ENCODE measurements at regions not wholly inside any gene's neighbourhood (a gene's known extent, or its start where the extent isn't known, plus 50 kb on each side); places are given as distances from the start of the nearest gene placed in this dataset.
A peak's percentile ranks its signal among the peaks of the same experiment; 100 is the strongest.

DNA sequence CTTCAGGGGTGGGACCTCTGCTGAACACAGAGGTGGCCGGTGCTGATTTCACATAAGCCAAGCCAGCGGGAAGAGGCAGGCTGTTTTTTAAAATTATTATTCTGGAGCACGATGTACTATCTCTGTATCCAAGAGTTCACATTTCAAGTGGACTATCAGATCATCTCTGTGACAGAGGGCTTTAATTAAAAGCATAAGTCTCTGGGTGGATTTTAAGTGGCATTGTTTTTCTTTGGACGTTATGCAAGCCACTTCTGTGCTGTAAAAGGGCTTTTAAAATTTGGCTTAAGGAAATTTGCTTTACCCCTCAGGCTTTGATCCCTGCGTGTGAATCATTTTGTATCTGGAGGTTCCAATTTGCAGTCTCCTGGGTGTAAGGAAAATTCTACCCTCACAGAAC is 124.7 kb downstream of the PALM2AKAP2 start:
- Histone ChIP-seq H3K27ac (no peak overlapping the region), H3K36me3 (no peaks in the 10 kb centered on the region), H3K4me3 (no peak overlapping the region), H3K27me3 (no peaks in the 10 kb centered on the region), H3K4me1 (peaks cover 0 to 13% (median 0%) of the 10 kb centered on the region in 4 donors), H3K9me3 (no peaks in the 10 kb centered on the region)
- DNase-seq, result no peak
- no peak for TF ChIP-seq POLR2A (IDR thresholded peaks at IDR 0.05)
- TF ChIP-seq, protein P1, sequence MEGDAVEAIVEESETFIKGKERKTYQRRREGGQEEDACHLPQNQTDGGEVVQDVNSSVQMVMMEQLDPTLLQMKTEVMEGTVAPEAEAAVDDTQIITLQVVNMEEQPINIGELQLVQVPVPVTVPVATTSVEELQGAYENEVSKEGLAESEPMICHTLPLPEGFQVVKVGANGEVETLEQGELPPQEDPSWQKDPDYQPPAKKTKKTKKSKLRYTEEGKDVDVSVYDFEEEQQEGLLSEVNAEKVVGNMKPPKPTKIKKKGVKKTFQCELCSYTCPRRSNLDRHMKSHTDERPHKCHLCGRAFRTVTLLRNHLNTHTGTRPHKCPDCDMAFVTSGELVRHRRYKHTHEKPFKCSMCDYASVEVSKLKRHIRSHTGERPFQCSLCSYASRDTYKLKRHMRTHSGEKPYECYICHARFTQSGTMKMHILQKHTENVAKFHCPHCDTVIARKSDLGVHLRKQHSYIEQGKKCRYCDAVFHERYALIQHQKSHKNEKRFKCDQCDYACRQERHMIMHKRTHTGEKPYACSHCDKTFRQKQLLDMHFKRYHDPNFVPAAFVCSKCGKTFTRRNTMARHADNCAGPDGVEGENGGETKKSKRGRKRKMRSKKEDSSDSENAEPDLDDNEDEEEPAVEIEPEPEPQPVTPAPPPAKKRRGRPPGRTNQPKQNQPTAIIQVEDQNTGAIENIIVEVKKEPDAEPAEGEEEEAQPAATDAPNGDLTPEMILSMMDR (IDR thresholded peaks at IDR 0.05), result no peak

DNA sequence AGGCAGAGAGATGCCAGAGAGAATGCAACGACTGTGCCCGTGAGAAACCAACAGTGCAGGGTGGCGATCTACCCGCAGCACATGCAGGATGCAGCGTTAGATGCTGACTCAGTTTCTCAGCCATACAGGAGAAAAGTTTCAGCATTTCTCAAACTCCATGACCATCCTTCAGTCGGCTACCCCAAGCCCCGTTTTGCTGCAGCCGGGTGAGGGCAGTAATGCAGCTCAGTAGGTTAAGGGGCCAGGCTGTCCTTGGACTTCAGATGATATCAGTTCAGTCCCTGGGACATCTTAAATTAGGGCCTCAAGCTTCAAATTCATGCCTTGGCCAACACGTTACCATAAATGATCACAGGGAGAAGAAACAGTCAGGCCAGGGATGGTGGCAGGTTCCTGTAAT is 125.5 kb downstream of the PALM2AKAP2 start:
- no peaks in the 10 kb centered on the region for H3K36me3 ChIP-seq

DNA sequence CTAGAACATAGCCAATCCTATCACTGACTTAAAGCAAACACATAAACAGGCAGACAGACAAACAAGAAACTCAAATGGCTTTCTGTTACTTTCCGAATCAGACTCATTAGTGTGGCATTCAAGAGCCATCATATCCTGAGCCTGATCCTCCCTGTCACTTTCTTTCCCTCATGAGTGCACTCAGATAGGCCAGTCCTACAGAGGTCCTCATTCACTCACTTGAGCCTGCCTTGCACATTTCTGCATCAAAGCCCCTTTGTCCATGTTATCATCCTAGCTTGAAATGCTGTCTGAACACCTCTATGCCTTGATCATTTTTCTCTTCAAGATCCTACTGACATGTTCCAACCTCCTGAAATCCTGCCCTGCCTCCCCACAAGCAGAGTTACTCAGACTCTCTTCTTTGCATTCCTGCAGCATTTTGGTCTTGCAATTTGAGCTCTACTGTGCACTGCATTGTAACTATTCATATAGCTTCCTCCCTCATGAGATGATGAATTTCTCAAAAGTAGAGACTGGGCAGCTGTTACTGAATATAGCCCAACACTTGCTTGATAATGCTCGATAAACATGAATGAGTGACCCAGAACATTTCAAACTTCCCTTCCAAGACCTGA is 126.9 kb downstream of the PALM2AKAP2 start:
- H3K27ac ChIP-seq, result peak overlapping the region in 2 of 4 donors; percentile 4 to 67

More for the DNA sequence above, 125.5 kb downstream of the PALM2AKAP2 start:
- H3K4me3 ChIP-seq, result no peak overlapping the region
- no peaks in the 10 kb centered on the region for H3K9me3 ChIP-seq
- TF ChIP-seq, protein P1 (IDR thresholded peaks at IDR 0.05), result no peak
- no peak for TF ChIP-seq POLR2A (IDR thresholded peaks at IDR 0.05)
- no peaks in the 10 kb centered on the region for H3K27me3 ChIP-seq
- H3K27ac ChIP-seq, result no peak overlapping the region
- no peak for DNase-seq
- peaks cover 0 to 13% (median under 1%) of the 10 kb centered on the region in 4 donors for H3K4me1 ChIP-seq

DNA sequence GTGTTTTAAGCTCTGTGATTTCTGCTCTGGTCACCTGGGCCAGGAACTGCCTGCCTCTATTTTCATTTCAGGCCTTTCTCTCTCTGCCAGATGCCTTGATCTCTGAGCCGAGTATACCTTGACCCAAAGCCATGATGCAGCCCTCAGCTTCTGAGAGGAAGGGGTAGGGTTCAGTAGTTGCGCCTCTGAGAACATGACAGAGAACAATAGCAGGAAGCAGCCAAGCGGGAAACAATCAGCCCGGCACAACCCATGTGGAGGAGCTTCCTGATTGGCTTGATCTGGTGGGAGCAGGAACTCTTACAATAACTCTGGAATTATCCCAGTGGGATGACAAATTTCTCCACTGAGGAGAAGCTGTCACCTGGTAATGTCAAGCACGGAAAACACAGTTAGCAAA is 127.4 kb downstream of the PALM2AKAP2 start:
- H3K27ac ChIP-seq, result peak overlapping the region; percentile 4 to 67 (median 32)
- TF ChIP-seq POLR2A (IDR thresholded peaks at IDR 0.05), result no peak
- TF ChIP-seq, protein P1 (IDR thresholded peaks at IDR 0.05), result no peak

More for the DNA sequence above, 126.9 kb downstream of the PALM2AKAP2 start:
- TF ChIP-seq POLR2A (IDR thresholded peaks at IDR 0.05), result no peak
- TF ChIP-seq, protein P1 (IDR thresholded peaks at IDR 0.05), result peak in 1 of 6 experiments; percentile 5
- H3K4me1 ChIP-seq, result peaks cover 0 to 13% (median 6%) of the 10 kb centered on the region in 4 donors
- no peaks in the 10 kb centered on the region for H3K9me3 ChIP-seq
- H3K27me3 ChIP-seq, result no peaks in the 10 kb centered on the region
- no peak overlapping the region for H3K4me3 ChIP-seq
- DNase-seq, result no peak
- H3K36me3 ChIP-seq, result no peaks in the 10 kb centered on the region

DNA sequence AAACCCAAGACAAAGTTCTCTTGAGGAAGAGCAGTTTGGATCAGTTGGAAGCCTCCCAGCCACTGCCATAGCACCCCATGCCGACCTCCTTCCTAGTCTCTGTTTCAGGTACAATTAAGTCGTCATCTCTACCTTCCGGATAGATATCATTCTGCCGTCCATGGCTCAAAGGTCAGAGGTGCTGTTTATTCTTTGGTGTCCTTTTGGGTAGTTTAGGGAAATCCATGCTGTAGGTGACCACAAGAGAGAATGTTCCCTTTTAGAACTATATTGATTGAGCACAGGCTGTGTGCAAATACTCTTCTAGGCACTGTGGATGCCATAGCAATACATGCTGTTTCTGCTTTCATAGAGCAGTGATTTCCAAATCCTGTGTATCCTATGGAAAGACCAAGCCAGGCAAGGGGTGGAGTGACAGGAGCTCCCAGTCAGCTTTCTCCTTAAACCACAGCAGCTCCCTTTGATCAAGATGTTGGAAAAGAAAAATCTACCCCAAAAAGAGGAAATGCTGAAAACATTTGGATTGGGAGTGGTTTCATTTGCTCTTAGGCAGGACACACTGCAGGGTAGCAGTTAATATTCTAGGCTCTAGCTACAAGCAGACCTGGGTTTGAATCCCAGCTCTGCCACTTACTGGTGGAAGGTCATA is 127.9 kb downstream of the PALM2AKAP2 start:
- H3K4me1 ChIP-seq, result peaks cover 0 to 14% (median 7%) of the 10 kb centered on the region in 4 donors

More for the DNA sequence above, 127.4 kb downstream of the PALM2AKAP2 start:
- Histone ChIP-seq H3K27me3 (no peaks in the 10 kb centered on the region), H3K9me3 (no peaks in the 10 kb centered on the region), H3K4me1 (peaks cover 0 to 13% (median 6%) of the 10 kb centered on the region in 4 donors), H3K36me3 (no peaks in the 10 kb centered on the region), H3K4me3 (no peak overlapping the region)
- DNase-seq, result peak in 2 of 3 donors; percentile 64 to 71

More for the DNA sequence above, 127.9 kb downstream of the PALM2AKAP2 start:
- H3K27ac ChIP-seq, result peak overlapping the region; percentile 4 to 67 (median 32)
- no peaks in the 10 kb centered on the region for H3K27me3 ChIP-seq
- no peak for DNase-seq
- H3K36me3 ChIP-seq, result no peaks in the 10 kb centered on the region
- H3K4me3 ChIP-seq, result no peak overlapping the region
- H3K9me3 ChIP-seq, result no peaks in the 10 kb centered on the region
- TF ChIP-seq, protein P1 (IDR thresholded peaks at IDR 0.05), result no peak
- TF ChIP-seq POLR2A (IDR thresholded peaks at IDR 0.05), result no peak
